HCT116 (cell line): ENCODE measurements at regions not wholly inside any gene's neighbourhood (a gene's known extent, or its start where the extent isn't known, plus 50 kb on each side); places are given as distances from the start of the nearest gene placed in this dataset.

Experiments used
- ATAC-seq: fragments of 200-7000 bp; cut with Tn5 transposase; 2 replicates; pipeline ENCODE4 v1.9.1; 2020; ENCODE audit warnings: mild to moderate bottlenecking, moderate library complexity
- BruUV-seq: library from RNA; stranded (reverse); fragments of 400-500 nt; replicated peaks from 2 replicates; lab custom pipeline; 2021; lab: Mats Ljungman, UMichigan
- CTCF ChIA-PET: fragments of 300-600 bp; sonication (Branson Sonifier 250); formaldehyde crosslinking; loops from one replicate; lab custom pipeline; 2021; ENCODE audit warnings: antibody characterized with exemption; lab: Charles Lee
- POLR2A ChIA-PET: fragments of 300-600, 350-600 bp; sonication (Branson Sonifier 250); formaldehyde crosslinking; loops from one replicate; lab custom pipeline; 2021; ENCODE audit warnings: antibody characterized with exemption; lab: Charles Lee
- RAD21 ChIA-PET, 2 experiments: fragments of 300-600 bp; sonication (Branson Sonifier 250); formaldehyde crosslinking; loops; one replicate each; lab custom pipeline; 2023; ENCODE audit warnings: low total read pairs in 2 of 2; ENCODE audit not compliant: uncharacterized antibody in 2 of 2, unreplicated experiment in 2 of 2, low non-redundant PET in 1 of 2; lab: Charles Lee
- DNase-seq: peaks from one replicate; pipeline ENCODE4 v3.0.0-alpha.2; 2010; ENCODE audit warnings: low read depth, low spot score
- H2AFZ ChIP-seq: fragments of 200-600 bp; shearing (Covaris generic), sonication (generic); 2 replicates; pipeline ENCODE4 v1.6.1; 2017; ENCODE audit warnings: low read depth, mixed run types, mixed read lengths, antibody characterized with exemption, low read length; ENCODE audit not compliant: poor library complexity, severe bottlenecking
- H3K27ac ChIP-seq: 2 replicates; pipeline ENCODE4 v1.5.1; 2012; ENCODE audit warnings: low read depth, low read length
- H3K27me3 ChIP-seq: fragments of 200-600 bp; sonication (generic); 2 replicates; pipeline ENCODE4 v1.6.1; 2016; ENCODE audit warnings: mixed run types, low read length, mixed read lengths; ENCODE audit not compliant: insufficient read depth
- H3K36me3 ChIP-seq, 2 experiments: fragments of 200-500 bp in 1 of 2; fragments of 200-600 bp in 1 of 2; sonication (Bioruptor generic) in 1 of 2; sonication (generic) in 1 of 2; 2 replicates each; pipeline versions ENCODE4 v1.5.1 to v1.6.1; 2014 to 2016; ENCODE audit warnings: low read length in 2 of 2, inconsistent platforms in 1 of 2, mixed read lengths in 1 of 2, mixed run types in 1 of 2; ENCODE audit not compliant: insufficient read depth in 2 of 2, control insufficient read depth in 1 of 2
- H3K4me1 ChIP-seq, 2 experiments: fragments of 200-600 bp in 1 of 2; sonication (generic) in 1 of 2; 2 replicates each; pipeline versions ENCODE4 v1.5.1 to v1.6.1; 2012 to 2017; ENCODE audit warnings: low read length in 2 of 2, inconsistent platforms in 1 of 2, mild to moderate bottlenecking in 1 of 2, mixed read lengths in 1 of 2, mixed run types in 1 of 2, moderate library complexity in 1 of 2; ENCODE audit not compliant: insufficient read depth in 2 of 2, control insufficient read depth in 1 of 2
- H3K4me2 ChIP-seq: fragments of 200-600 bp; sonication (generic); 2 replicates; pipeline ENCODE4 v1.6.1; 2017; ENCODE audit warnings: mixed run types, low read length, mixed read lengths
- H3K4me3 ChIP-seq, 2 experiments: fragments of 200-600 bp in 1 of 2; sonication (generic) in 1 of 2; replicated peaks in 1 of 2; 2 replicates each; pipeline ENCODE4 v1.5.1; 2011 to 2016; ENCODE audit warnings: low read length in 2 of 2, control low read depth in 1 of 2, low read depth in 1 of 2, mild to moderate bottlenecking in 1 of 2, mixed read lengths in 1 of 2, mixed run types in 1 of 2
- H3K79me2 ChIP-seq: fragments of 200-600 bp; sonication (generic); 2 replicates; pipeline ENCODE4 v1.6.1; 2017; ENCODE audit warnings: mild to moderate bottlenecking, mixed run types, low read length, moderate library complexity, mixed read lengths; ENCODE audit not compliant: insufficient read depth
- H3K9ac ChIP-seq: fragments of 200-600 bp; sonication (generic); 2 replicates; pipeline ENCODE4 v1.6.1; 2016; ENCODE audit warnings: low read length, mixed read lengths
- H3K9me2 ChIP-seq: fragments of 200-600 bp; sonication (generic), shearing (Covaris generic); 2 replicates; pipeline ENCODE4 v1.6.1; 2017; ENCODE audit warnings: mixed run types, mild to moderate bottlenecking, moderate library complexity; ENCODE audit not compliant: insufficient read depth
- H3K9me3 ChIP-seq, 2 experiments: fragments of 200-500 bp in 1 of 2; fragments of 200-600 bp in 1 of 2; sonication (Bioruptor generic) in 1 of 2; sonication (generic) in 1 of 2; 2 replicates each; pipeline ENCODE4 v1.6.1; 2014 to 2017; ENCODE audit warnings: low read length in 2 of 2, mixed read lengths in 2 of 2, inconsistent platforms in 1 of 2, low read depth in 1 of 2, mild to moderate bottlenecking in 1 of 2, mixed run types in 1 of 2, moderate library complexity in 1 of 2; ENCODE audit not compliant: control insufficient read depth in 1 of 2, insufficient read depth in 1 of 2
- H4K20me1 ChIP-seq: fragments of 200-600 bp; sonication (generic), shearing (Covaris generic); 2 replicates; pipeline ENCODE4 v1.6.1; 2017; ENCODE audit warnings: mixed run types, mild to moderate bottlenecking, moderate library complexity; ENCODE audit not compliant: insufficient read depth
- CBX3 ChIP-seq: IDR thresholded peaks from 2 replicates; pipeline ENCODE4 v1.6.1; 2012; ENCODE audit warnings: low read depth
- EGR1 ChIP-seq: IDR thresholded peaks from 2 replicates; pipeline ENCODE4 v1.6.1; 2012; ENCODE audit warnings: low read depth
- EZH2 ChIP-seq: fragments of 200-600 bp; sonication (generic); IDR thresholded peaks from 2 replicates; pipeline ENCODE4 v1.6.1; 2017; ENCODE audit warnings: antibody characterized with exemption, mixed run types
- RAD21 ChIP-seq: IDR thresholded peaks from 2 replicates; pipeline ENCODE4 v1.6.1; 2012; ENCODE audit warnings: low read depth, mild to moderate bottlenecking
- SIN3A ChIP-seq: IDR thresholded peaks from 2 replicates; pipeline ENCODE4 v1.6.1; 2012; ENCODE audit warnings: low read depth
- SP1 ChIP-seq: IDR thresholded peaks from 2 replicates; pipeline ENCODE4 v1.6.1; 2012; ENCODE audit warnings: low read depth
- YY1 ChIP-seq: IDR thresholded peaks from 2 replicates; pipeline ENCODE4 v1.6.1; 2011; ENCODE audit warnings: low read length, low read depth, moderate library complexity, mild to moderate bottlenecking; ENCODE audit not compliant: insufficient replicate concordance; ENCODE audit errors: extremely low read depth
- intact Hi-C: fragments of 100-400 bp; cut with micrococcal nuclease; formaldehyde crosslinking; loops from 2 replicates; pipeline ENCODE4 v1.10.0; 2022
- TF ChIP-seq, protein P1 (sequence below), 3 experiments: fragments of 200-600 bp in 1 of 3; sonication (generic) in 1 of 3; IDR thresholded peaks in 2 of 3; conservative IDR thresholded peaks in 1 of 3; 2 replicates each; pipeline ENCODE4 v1.5.1; 2012 to 2017; ENCODE audit warnings: low read depth in 2 of 3, low read length in 2 of 3, antibody characterized with exemption in 1 of 3, borderline replicate concordance in 1 of 3, control low read depth in 1 of 3, mild to moderate bottlenecking in 1 of 3, mixed read lengths in 1 of 3, mixed run types in 1 of 3, moderate library complexity in 1 of 3; ENCODE audit not compliant: insufficient read depth in 1 of 3

DNA sequence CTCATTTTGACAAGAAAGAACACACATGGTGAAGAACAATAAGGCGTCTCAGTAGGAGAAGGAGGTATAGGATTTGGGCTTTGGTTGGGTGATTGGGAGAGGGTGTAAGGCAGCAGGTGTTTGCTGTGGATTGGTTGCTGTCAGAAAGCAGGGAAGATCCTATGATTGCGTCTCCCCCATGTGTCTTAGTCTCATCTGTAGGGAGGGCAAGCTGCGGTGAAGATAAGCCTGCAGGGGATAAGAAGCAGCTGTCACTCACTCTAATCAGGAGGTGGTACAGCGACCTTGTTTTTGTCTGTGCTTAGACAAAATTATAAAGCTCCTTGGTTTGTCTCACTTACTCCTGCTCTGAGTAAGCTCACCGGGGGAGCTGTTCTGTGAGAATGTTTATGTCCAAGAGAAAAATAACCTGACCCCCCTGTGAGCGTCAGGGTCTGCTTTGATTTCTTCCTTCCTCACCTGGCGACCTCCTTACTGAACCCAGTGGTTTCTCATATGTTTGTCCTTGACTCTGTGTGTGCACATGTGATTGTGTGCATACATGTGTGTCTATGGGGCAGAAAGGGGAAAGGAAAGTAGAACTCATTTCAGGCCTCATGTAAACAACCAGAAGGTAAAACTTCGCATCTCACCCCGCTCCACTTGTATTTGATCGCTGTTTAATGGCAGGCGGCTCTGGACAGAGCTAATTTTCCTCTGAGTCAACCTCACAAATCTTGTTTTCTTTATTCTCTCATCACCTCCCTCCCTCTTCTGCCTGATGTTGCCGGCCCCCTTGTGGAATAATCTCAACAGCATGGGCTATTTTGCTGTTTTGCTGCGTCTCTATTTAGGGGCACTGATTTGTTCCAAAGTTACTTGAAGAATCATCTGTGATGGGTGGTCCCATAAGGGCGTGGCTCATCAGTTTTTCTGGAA is 105.6 kb downstream of the TENT4A start (continued):
- TF ChIP-seq SP1, result no peak

DNA sequence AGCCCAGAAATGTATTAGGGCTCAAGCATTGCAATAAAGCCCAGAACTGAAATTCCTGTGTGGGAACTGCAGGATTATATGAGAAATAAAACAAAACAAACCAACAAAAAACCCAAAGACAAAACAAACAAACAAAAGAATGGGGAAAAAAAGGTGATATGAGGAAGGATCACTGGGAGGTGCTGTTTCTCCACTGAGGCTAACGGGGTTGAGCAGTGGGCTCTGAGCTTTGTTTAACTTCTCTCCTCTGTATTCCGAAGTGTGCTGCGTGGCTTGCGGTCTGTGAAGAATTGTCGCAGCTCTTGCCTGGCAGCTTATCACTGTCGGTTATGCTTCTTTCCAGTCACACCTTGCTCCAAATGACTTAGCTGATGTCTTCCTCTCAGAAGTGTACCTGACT is 106.3 kb downstream of the TENT4A start:
- CTCF ChIA-PET, result interaction anchor here (1.5 to 1.6 kb wide), 2 partner anchors 54 to 936 kb away, joined by 3 to 4 read pairs; no protein-coding TSS in a partner anchor
- H3K4me1 ChIP-seq, result no peaks in the 10 kb centered on the region
- TF ChIP-seq EZH2 (no peak), YY1 (no peak), SIN3A (no peak)
- TF ChIP-seq, all 23 proteins: peak for 0
- Histone ChIP-seq H3K4me2 (no peak overlapping the region), H4K20me1 (no peaks in the 10 kb centered on the region), H3K79me2 (no peaks in the 10 kb centered on the region), H3K27ac (no peak overlapping the region), H3K9me2 (no peaks in the 10 kb centered on the region), H3K9me3 (peaks cover 0 to 12% of the 10 kb centered on the region in 2 experiments; a peak in 1 of 4 replicates), H3K9ac (no peak overlapping the region), H3K27me3 (no peaks in the 10 kb centered on the region), H2AFZ (no peak overlapping the region), H3K4me3 (no peak overlapping the region), H3K36me3 (no peaks in the 10 kb centered on the region)
- BruUV-seq, result no TSS peak
- ATAC-seq, result no peak
- RAD21 ChIA-PET, result no interaction called here
- intact Hi-C loops, result no loop called here
- DNase-seq, result no peak
- POLR2A ChIA-PET, result no interaction called here

DNA sequence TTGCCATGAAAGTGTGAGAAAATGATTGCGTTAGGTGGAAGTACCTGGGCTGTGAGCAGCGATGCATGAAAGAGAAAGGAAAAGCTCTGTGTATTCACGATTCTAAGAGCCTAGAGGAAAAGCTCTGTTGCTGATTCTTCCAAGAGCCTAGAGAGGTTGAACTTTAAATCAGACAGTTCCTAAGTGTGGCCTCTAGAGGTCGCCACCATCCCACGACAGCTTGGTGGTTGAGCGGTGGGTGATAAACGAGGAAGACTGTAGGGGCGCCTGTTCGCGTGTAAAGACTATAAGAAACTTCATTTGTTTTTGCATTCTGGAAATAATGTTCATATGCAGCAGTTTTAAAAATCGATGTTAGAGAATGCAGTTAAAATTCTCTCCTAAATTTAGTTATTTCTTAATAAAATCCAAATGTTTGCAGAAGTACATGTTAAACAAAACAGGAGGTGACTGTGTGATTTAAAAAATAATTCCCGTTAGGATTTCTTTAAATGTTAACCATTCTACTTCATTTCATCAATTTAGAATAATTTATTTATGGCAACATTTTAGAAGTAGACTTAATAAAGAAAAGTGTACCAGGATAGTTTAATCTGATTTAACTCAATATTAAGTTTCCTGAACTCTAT is 107.7 kb downstream of the TENT4A start:
- peak; percentile 70 for ATAC-seq

More for the DNA sequence above, 107.7 kb downstream of the TENT4A start:
- Histone ChIP-seq H3K4me3 (no peak overlapping the region), H4K20me1 (no peaks in the 10 kb centered on the region), H3K36me3 (no peaks in the 10 kb centered on the region), H2AFZ (no peak overlapping the region)
- no TSS peak for BruUV-seq
- TF ChIP-seq RAD21, result peak; percentile 63
- TF ChIP-seq CBX3, result peak; percentile 50; the same call in 1 of the 2 replicates
- no peak for TF ChIP-seq EGR1
- TF ChIP-seq, protein P1, sequence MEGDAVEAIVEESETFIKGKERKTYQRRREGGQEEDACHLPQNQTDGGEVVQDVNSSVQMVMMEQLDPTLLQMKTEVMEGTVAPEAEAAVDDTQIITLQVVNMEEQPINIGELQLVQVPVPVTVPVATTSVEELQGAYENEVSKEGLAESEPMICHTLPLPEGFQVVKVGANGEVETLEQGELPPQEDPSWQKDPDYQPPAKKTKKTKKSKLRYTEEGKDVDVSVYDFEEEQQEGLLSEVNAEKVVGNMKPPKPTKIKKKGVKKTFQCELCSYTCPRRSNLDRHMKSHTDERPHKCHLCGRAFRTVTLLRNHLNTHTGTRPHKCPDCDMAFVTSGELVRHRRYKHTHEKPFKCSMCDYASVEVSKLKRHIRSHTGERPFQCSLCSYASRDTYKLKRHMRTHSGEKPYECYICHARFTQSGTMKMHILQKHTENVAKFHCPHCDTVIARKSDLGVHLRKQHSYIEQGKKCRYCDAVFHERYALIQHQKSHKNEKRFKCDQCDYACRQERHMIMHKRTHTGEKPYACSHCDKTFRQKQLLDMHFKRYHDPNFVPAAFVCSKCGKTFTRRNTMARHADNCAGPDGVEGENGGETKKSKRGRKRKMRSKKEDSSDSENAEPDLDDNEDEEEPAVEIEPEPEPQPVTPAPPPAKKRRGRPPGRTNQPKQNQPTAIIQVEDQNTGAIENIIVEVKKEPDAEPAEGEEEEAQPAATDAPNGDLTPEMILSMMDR (IDR thresholded peaks at IDR 0.05 in 2 of 3, conservative IDR thresholded peaks at IDR 0.05 in 1 of 3; ENCODE audit: borderline replicate concordance in 1 of 3, insufficient read depth in 1 of 3, low read depth in 2 of 3, low read length in 2 of 3), result peak; percentile 51 to 91 (median 72); a peak in 5 of 6 replicates
- TF ChIP-seq, all 23 proteins: peak for 3
- H3K4me1 ChIP-seq, result no peaks in the 10 kb centered on the region
- no peak overlapping the region for H3K27ac ChIP-seq
- no peaks in the 10 kb centered on the region for H3K27me3 ChIP-seq
- H3K79me2 ChIP-seq, result no peaks in the 10 kb centered on the region
- ChIA-PET RAD21 (no interaction called here), CTCF (interaction anchor here (0.6 to 1.1 kb wide), 2 partner anchors 52 to 934 kb away, joined by 3 to 4 read pairs; no protein-coding TSS in a partner anchor), POLR2A (no interaction called here)
- H3K9ac ChIP-seq, result no peak overlapping the region
- intact Hi-C loops, result loop anchor here (10.0 kb wide), 1 partner anchor 934 kb away; no protein-coding TSS in a partner anchor
- peak; percentile 27 for DNase-seq
- no peaks in the 10 kb centered on the region for H3K9me2 ChIP-seq
- H3K9me3 ChIP-seq, result peaks cover 0 to 12% of the 10 kb centered on the region in 2 experiments; a peak in 1 of 4 replicates
- no peak overlapping the region for H3K4me2 ChIP-seq
